GM21528 (cell line): ENCODE measurements at regions not wholly inside any gene's neighbourhood (a gene's known extent, or its start where the extent isn't known, plus 50 kb on each side); places are given as distances from the start of the nearest gene placed in this dataset.

Source experiments
- ATAC-seq: cut with Tn5 transposase; IDR thresholded peaks from one replicate; pipeline ENCODE4 v1.9.1; 2021; ENCODE audit warnings: mild to moderate bottlenecking, moderate library complexity; ENCODE audit not compliant: unreplicated experiment, low FRiP score

DNA sequence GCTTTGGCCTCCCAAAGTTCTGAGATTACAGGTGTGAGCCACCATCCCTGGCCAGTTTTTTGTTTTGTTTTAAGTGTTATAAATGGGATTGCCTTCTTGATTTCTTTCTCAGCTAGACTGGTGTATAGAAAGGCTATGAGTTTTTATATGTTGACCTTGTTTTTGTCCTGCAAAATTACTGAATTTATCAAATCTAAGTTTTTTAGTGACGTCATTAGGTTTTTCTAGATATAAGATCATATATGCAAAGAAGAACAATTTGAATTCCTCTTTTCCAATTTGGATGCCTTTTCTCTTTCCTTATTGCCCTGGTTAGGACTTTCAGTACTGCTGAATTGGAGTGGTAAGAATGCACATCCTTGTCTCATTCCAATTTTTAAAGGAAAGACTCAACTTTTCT is 81.3 kb upstream of the MOCS1 start:
- ATAC-seq = no peak

DNA sequence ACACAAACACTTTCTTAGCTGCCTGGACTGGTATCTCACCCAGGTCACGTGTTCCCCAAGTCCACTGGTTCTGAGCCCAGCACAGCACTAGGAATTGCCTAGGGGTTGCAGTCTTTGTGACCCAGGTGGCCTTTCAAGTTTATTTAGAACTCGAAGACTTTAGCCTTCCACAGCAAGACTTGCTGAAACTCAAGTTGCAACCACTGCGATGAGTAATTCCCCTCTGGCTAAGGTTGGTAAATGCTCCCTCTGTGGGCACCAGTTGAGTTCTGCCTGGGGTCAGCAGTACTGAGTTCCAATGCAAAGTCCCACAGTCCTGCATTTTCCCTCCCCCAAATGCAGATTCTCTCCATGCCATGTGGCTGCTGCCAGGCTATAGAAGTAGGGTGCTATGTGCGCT is 77.6 kb upstream of the MOCS1 start:
- no peak for ATAC-seq

DNA sequence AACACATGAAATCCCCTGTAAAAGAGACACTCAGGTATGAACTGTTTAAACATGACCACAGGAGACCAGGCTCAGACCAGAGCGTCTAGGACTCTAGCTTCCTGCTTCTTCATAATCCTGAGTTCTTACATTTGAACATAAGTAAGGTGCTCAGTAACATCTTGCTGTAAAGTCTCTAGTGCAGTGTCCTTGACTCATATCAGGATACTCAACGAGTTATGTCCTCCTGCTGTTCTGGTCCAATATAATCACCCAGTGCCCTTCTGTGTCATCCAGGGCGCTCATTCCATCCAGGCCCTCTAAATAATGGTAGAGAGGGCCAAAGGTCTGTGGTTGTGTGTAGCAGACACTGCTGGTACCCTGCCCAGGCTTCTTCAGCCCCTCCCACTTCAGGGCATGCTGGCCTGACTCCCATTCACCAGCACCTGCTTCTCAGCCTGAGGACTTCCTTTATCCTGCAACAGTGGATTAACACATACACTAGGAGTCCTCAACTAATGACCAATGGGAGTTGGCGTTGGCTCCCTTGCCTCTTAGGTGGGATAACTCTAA is 66.8 kb upstream of the MOCS1 start:
- no peak for ATAC-seq

DNA sequence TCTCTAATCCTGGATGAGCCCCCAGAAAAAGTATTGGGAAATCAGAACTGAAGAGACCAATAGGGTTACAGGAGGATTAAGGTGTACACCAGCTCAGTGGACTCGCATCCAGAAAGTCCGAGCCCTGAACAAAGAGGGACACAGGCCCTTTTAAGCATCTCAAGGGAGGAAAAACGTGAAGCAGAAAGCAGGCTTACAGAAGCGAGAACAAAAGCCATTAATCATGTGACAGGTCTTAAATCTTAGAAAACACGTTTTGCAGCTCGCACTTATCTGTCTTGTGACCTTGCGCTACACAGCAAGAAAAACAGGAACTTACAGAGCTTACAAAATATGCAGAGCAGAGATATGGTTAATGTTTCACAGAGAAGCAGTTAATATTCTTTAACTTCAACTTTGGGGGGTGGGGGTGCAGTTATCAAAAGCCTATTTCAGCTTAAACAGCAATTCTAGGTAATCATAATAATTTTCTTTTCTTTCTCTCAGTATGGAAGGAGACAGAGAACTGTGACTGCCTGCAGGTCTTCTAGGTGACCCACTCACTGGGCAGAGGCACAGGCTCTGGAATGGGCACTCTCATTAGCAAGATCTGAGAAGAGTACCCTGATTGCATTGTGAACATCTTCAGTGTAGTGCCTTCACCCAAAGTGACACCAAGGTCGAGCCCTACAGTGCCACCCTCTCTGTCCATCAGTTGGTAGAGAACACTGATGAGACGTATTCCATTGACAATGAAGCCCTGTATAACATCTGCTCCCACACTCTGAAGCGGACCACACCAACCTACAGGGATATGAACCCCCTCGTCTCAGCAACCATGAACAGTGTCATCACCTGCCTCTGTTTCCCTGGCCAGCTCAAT is 65.0 kb upstream of the MOCS1 start:
- ATAC-seq = no peak

DNA sequence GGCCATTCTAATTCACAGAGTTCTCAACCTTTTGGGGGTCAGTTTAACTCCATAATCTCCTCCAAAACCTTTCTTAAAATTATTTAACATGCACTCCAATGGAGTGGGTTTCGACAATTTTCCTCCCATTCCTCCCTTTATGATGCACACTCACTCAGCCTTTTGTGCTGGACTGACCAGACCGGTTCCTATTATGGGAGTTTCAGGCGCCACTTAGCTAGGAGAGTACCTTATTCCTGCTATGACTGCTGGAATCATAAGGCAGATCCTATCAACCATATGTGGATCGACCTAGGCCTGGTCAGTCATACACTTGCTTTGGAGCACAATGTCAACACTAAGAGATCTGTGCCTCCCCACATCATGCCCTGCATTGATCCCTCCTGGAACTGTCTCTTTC is 63.9 kb upstream of the MOCS1 start:
- no peak for ATAC-seq

DNA sequence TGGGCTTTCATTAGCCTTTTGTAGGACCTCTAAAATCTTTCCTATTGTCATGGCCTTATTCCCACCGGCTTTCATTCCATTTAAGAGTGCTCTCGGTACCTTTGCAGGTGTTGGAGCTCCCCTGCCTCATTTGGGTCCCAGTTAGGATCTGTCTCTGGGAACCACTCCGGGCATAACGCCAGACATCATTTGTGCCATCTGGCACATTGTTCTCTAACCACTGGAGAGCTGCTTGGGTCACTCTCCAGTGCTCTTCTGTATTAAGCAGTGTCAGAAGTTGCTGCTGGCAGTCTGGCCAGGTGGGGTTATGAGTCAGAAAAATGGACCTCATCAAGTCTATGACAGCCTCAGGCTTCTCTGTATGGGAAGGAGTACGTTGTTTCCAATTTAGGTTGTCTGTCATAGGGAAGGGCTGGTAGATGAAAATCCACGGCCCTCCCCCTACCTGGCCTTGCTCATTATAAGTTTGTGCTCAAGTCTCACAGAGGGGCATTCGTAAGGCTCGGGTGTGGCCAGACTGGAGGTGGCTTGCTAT is 62.9 kb upstream of the MOCS1 start:
- no peak for ATAC-seq

DNA sequence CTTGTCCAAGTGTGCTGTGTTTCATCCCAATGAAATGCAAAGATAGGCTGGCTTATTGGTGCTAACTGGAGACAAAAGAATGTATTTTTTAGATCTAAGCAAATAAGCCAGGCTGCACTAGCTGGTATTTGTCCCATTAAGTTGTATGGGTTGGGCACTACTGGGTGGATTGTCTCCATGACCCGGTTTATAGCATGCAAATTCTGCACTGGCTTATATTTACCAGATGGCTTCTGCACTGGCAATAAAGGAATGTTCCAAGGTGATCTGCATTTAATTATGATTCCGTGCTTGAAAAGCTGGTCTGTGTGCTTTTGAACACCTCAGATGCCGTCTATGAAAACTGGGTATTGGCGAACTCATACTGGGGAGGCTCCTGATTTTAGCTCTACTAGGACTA is 61.4 kb upstream of the MOCS1 start:
- ATAC-seq = no peak

DNA sequence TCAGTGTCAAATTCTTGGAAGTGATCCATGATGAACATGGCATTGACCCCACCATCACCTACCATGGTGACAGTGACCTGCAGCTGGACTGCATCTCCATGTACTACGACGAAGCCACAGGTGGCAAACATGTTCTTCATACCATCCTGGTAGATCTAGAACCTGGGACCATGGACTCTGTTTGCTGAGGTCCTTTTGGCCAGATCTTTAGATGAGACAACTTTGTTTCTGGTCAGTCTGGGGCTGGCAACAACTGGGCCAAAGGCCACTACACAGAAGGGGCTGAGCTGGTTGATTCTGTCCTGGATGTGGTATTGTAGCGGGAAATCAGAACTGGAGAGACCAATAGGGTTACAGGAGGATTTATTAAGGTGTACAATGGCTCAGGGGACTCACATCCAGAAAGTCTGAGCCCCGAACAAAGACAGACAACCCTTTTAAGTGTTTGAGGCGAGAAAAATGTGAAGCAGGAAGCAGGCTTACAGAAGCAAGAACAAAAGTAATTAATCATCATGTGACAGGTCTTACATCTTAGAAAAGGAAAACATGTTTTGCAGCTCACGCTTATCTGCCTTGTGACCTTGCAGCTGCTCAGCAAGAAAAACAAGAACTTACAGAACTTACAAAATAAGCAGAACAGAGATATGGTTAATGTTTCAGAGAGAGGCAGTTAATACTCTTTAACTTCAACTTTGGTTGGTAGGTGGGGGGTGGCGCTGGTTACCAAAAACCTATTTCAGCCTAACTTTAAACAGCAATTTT is 58.8 kb upstream of the MOCS1 start:
- ATAC-seq = no peak
